Body of pancreas (tissue), 4 donors: ENCODE measurements at regions not wholly inside any gene's neighbourhood (a gene's known extent, or its start where the extent isn't known, plus 50 kb on each side); places are given as distances from the start of the nearest gene placed in this dataset.

Experiments used
- ATAC-seq: fragments of 150-250 bp; one replicate; pipeline ENCODE4 v1.9.1; 2016
- DNase-seq, 4 donors: peaks; one replicate each; pipeline ENCODE4 v3.0.0-alpha.2; 2019
- H3K27ac ChIP-seq, 4 donors: fragments of 200-600 bp; sonication (generic); 1 replicate in 3 of 4; 2 replicates in 1 of 4; pipeline versions ENCODE4 v1.5.1 to v1.6.1; 2016 to 2019; ENCODE audit warnings: mild to moderate bottlenecking in 1 of 4, mixed read lengths in 1 of 4, moderate library complexity in 1 of 4
- H3K27me3 ChIP-seq, 2 donors: fragments of 200-600 bp; sonication (generic); one replicate each; pipeline ENCODE4 v1.6.0; 2016; ENCODE audit warnings: mild to moderate bottlenecking in 1 of 2
- H3K36me3 ChIP-seq, 2 donors: fragments of 200-600 bp; sonication (generic); replicated peaks in 1 of 2; 2 replicates each; pipeline ENCODE4 v1.5.1; 2016; ENCODE audit warnings: low read depth in 2 of 2; ENCODE audit not compliant: insufficient read depth in 1 of 2
- H3K4me1 ChIP-seq: fragments of 200-600 bp; sonication (generic); one replicate; pipeline ENCODE4 v1.6.0; 2016
- H3K4me3 ChIP-seq, 2 donors: fragments of 200-600 bp; sonication (generic); 1 replicate in 1 of 2; 2 replicates in 1 of 2; pipeline ENCODE4 v1.5.1; 2016 to 2019
- H3K9me3 ChIP-seq, 3 donors: fragments of 200-600 bp; sonication (generic); 1 replicate in 2 of 3; 2 replicates in 1 of 3; pipeline ENCODE4 v1.5.1; 2016
- POLR2A ChIP-seq, 3 donors: fragments of 450-650 bp; IDR thresholded peaks; one replicate each; pipeline ENCODE4 v1.6.1; 2016; ENCODE audit warnings: antibody characterized with exemption in 3 of 3, mild to moderate bottlenecking in 2 of 3
- WGBS, 2 donors: methylation state at CpG; one replicate each; pipeline ENCODE4 v1.1.5; 2017; 5-methylcytosine and 5-hydroxymethylcytosine counted together
- intact Hi-C: fragments of 100-400 bp; cut with DNase I; formaldehyde crosslinking; loops from one replicate; pipeline ENCODE4 v1.15.1; 2023
- TF ChIP-seq, protein P1 (sequence below), 7 experiments: fragments of 450-650 bp in 4 of 7; fragments of 200-600 bp in 3 of 7; sonication (generic) in 3 of 7; IDR thresholded peaks; one replicate each; pipeline ENCODE4 v1.5.1; 2016 to 2019; ENCODE audit warnings: antibody characterized with exemption in 7 of 7

- Histone ChIP-seq H3K36me3 (no peaks in the 10 kb centered on the region), H3K27me3 (no peaks in the 10 kb centered on the region), H3K4me1 (peaks cover 4% of the 10 kb centered on the region), H3K4me3 (no peak overlapping the region), H3K9me3 (no peaks in the 10 kb centered on the region), H3K27ac (no peak overlapping the region)
- no peak for ATAC-seq
- 69 to 76% methylated on average over 4 of the region's 4 CpGs for WGBS, 2 donors
- intact Hi-C loops, result no loop called here
- TF ChIP-seq POLR2A (IDR thresholded peaks at IDR 0.05), result no peak
- TF ChIP-seq, protein P1, sequence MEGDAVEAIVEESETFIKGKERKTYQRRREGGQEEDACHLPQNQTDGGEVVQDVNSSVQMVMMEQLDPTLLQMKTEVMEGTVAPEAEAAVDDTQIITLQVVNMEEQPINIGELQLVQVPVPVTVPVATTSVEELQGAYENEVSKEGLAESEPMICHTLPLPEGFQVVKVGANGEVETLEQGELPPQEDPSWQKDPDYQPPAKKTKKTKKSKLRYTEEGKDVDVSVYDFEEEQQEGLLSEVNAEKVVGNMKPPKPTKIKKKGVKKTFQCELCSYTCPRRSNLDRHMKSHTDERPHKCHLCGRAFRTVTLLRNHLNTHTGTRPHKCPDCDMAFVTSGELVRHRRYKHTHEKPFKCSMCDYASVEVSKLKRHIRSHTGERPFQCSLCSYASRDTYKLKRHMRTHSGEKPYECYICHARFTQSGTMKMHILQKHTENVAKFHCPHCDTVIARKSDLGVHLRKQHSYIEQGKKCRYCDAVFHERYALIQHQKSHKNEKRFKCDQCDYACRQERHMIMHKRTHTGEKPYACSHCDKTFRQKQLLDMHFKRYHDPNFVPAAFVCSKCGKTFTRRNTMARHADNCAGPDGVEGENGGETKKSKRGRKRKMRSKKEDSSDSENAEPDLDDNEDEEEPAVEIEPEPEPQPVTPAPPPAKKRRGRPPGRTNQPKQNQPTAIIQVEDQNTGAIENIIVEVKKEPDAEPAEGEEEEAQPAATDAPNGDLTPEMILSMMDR (IDR thresholded peaks at IDR 0.05), result no peak
- no peak for DNase-seq
Observed at GRCh38 chr1:218817071-218817470, 356.6 kb upstream of the LYPLAL1 start.

DNA sequence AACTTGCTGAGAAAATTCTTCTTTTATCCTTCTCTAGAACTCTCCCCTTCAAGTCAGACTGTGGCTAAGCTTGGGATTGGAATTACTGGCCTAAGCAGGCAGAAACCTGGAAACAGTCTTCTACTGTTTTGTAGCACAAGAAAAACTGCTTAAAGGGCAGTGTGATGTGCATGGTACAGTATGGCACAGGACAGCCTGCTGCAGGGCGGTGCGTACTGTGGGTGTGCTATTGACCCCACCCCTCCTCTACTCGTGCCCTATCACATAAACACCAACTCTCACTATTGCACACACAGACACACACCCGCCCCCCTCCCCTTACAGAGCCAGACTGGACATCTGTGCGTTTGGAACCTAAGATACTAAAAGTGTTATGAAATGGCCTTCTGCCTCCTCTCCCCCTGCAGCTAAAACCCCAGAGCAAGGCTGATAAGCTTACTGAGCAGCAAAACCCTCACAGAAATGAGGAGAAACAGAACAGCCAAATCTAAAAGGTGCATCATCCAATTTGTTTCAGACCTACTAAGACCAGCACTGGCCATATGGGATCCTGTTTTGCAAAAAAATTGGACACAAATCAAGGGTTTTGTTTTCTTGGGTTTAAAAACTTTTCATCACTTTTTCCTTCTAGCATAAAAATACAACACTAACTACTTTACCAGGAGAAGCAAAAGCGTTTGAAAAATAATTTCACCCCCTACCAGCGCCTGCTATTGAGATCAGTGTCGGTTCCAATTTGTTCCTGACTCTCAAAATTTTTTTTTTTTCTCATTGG, 355.8 kb upstream of the LYPLAL1 start:
- 54 to 69% methylated on average over 8 of the region's 8 CpGs for WGBS, 2 donors
- no peaks in the 10 kb centered on the region for H3K36me3 ChIP-seq
- no peak for TF ChIP-seq POLR2A (IDR thresholded peaks at IDR 0.05)
- TF ChIP-seq, protein P1 (IDR thresholded peaks at IDR 0.05), result no peak
- H3K4me3 ChIP-seq, result no peak overlapping the region
- H3K4me1 ChIP-seq, result no peaks in the 10 kb centered on the region
- DNase-seq (no peak), ATAC-seq (no peak)
- H3K9me3 ChIP-seq, result no peaks in the 10 kb centered on the region
- intact Hi-C loops, result no loop called here
- H3K27ac ChIP-seq, result no peak overlapping the region
- H3K27me3 ChIP-seq, result no peaks in the 10 kb centered on the region

GRCh38 chr1:218823291-218823900, 350.3 kb upstream of the LYPLAL1 start:
- H3K9me3 ChIP-seq, result no peaks in the 10 kb centered on the region
- no peaks in the 10 kb centered on the region for H3K27me3 ChIP-seq
- H3K36me3 ChIP-seq, result no peaks in the 10 kb centered on the region
- TF ChIP-seq POLR2A (IDR thresholded peaks at IDR 0.05), result no peak
- TF ChIP-seq, protein P1 (IDR thresholded peaks at IDR 0.05), result no peak
- H3K4me1 ChIP-seq, result no peaks in the 10 kb centered on the region
- no peak overlapping the region for H3K27ac ChIP-seq
- no peak for DNase-seq
- H3K4me3 ChIP-seq, result no peak overlapping the region
- 54 to 61% methylated on average over 4 of the region's 4 CpGs for WGBS, 2 donors
- peak; percentile 27 for ATAC-seq
- intact Hi-C loops, result no loop called here

DNA sequence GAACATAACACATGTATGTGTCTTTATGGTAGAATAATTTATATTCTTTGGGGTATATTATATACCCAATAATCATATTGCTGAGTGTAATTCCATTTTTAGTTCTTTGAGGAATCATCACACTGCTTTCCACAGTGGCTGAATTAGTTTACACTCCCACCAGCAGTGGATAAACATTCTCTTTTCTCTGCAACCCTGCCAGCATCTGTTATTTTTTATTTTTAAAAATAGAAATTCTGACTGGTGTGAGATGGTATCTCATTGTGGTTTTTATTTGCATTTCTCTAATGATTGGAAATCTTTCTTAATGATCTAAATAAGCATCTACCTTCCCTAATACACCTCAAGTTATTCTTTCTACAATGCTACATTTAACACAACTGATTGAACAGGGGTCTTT, 346.2 kb upstream of the LYPLAL1 start:
- H3K9me3 ChIP-seq, result no peaks in the 10 kb centered on the region
- intact Hi-C loops, result no loop called here
- no peaks in the 10 kb centered on the region for H3K36me3 ChIP-seq
- no peak overlapping the region for H3K27ac ChIP-seq
- no peak for DNase-seq
- H3K4me1 ChIP-seq, result no peaks in the 10 kb centered on the region
- no peak for ATAC-seq
- TF ChIP-seq, protein P1 (IDR thresholded peaks at IDR 0.05), result no peak
- no peak for TF ChIP-seq POLR2A (IDR thresholded peaks at IDR 0.05)
- no peaks in the 10 kb centered on the region for H3K27me3 ChIP-seq
- no peak overlapping the region for H3K4me3 ChIP-seq
